SH-SY5Y (cell line): ENCODE measurements at regions not wholly inside any gene's neighbourhood (a gene's known extent, or its start where the extent isn't known, plus 50 kb on each side); places are given as distances from the start of the nearest gene placed in this dataset.

Experiments used
- GATA2 ChIP-seq: IDR thresholded peaks from 2 replicates; pipeline ENCODE4 v1.6.1; 2011; ENCODE audit warnings: mild to moderate bottlenecking, low read depth, low read length
- GATA3 ChIP-seq: IDR thresholded peaks from 2 replicates; pipeline ENCODE4 v1.6.1; 2011; ENCODE audit warnings: low read depth, mild to moderate bottlenecking, low read length, moderate library complexity

DNA sequence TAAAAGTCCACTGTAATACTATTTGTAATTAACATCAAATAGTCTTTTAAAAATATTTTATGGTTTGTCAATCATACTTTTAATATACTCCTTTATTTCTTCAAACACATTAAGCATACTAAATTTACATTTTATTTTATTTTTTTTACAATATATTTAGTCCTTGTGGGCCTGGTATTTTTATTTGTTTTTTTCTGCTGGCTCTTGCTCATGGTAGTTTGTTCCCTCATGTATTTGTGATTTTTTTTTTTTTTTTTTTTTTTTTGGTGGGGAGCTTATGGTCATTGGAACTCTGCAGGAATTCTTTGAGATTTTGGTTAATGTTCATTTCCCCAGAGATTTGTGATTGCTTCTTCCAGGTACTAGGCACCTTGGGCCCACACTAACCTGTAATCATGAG lies 185.5 kb downstream of the PDGFRA start:
- TF ChIP-seq GATA2 (no peak), GATA3 (no peak)
